A549 (cell line): ENCODE measurements at regions not wholly inside any gene's neighbourhood (a gene's known extent, or its start where the extent isn't known, plus 50 kb on each side); places are given as distances from the start of the nearest gene placed in this dataset.
A peak's percentile ranks its signal among the peaks of the same experiment; 100 is the strongest.
"Not testable (repeated sequence)": the region's sequence is repeated elsewhere in the genome, so short reads cannot be mapped to it uniquely, and the experiment has no call there.

Experiments
- ATAC-seq, 2 experiments: fragments of 200-7000 bp in 1 of 2; fragments of >200 bp in 1 of 2; cut with Nextera tagmentation in 1 of 2; cut with Tn5 transposase in 1 of 2; 3 replicates each; pipeline versions ENCODE4 v1.8.0 to v1.9.1; 2018 to 2020; ENCODE audit warnings: mild to moderate bottlenecking in 1 of 2, moderate library complexity in 1 of 2
- CTCF ChIA-PET: fragments of 300-600 bp; sonication (Branson Sonifier 250); formaldehyde crosslinking; extraction: SDS; loops from one replicate; lab custom pipeline; 2021; ENCODE audit warnings: antibody characterized with exemption, inconsistent platforms; lab: Yijun Ruan, JAX
- POLR2A ChIA-PET: fragments of 350-600 bp; formaldehyde crosslinking; extraction: SDS; loops from one replicate; lab custom pipeline; 2021; ENCODE audit warnings: antibody characterized with exemption, inconsistent platforms; lab: Yijun Ruan, JAX
- DNase-seq, 2 experiments: peaks; one replicate each; pipeline versions ENCODE4 v3.0.0 to v3.0.0-alpha.2; 2011 to 2016; ENCODE audit warnings: low read depth in 1 of 2, low spot score in 1 of 2
- FAIRE-seq: peaks from 2 replicates; lab custom pipeline; 2011; peaks lifted over from hg19 to GRCh38; lab: Jason Lieb, UNC
- H3K27ac ChIP-seq, 2 experiments: fragments of >200 bp; sonication (Bioruptor Twin); formaldehyde crosslinking; 3 replicates each; pipeline ENCODE4 v1.5.1; 2016 to 2017
- H3K4me1 ChIP-seq: fragments of >200 bp; sonication (Bioruptor Twin); formaldehyde crosslinking; 3 replicates; pipeline ENCODE4 v1.6.1; 2016
- H3K4me2 ChIP-seq: fragments of >200 bp; sonication (Bioruptor Twin); formaldehyde crosslinking; 3 replicates; pipeline ENCODE4 v1.6.1; 2016
- H3K4me3 ChIP-seq: fragments of >200 bp; sonication (Bioruptor Twin); formaldehyde crosslinking; 3 replicates; pipeline ENCODE4 v1.5.1; 2016
- H3K9me3 ChIP-seq: fragments of >200 bp; sonication (Bioruptor Twin); formaldehyde crosslinking; 3 replicates; pipeline ENCODE4 v1.6.1; 2016
- BHLHE40 ChIP-seq: IDR thresholded peaks from 2 replicates; pipeline ENCODE4 v1.6.1; 2012; ENCODE audit warnings: low read depth, low read length, inconsistent platforms
- CBX2 ChIP-seq: fragments of 200-600 bp; sonication (generic); IDR thresholded peaks from 2 replicates; pipeline ENCODE4 v1.6.1; 2016; ENCODE audit warnings: low read depth, mild to moderate bottlenecking, borderline replicate concordance
- CEBPB ChIP-seq, 2 experiments: fragments of >200 bp in 1 of 2; sonication (Bioruptor Twin) in 1 of 2; formaldehyde crosslinking in 1 of 2; IDR thresholded peaks; 2 replicates each; pipeline ENCODE4 v1.6.1; 2012 to 2016
- EHF ChIP-seq: fragments of 250-450 bp; sonication (Bioruptor Pico); IDR thresholded peaks from 2 replicates; pipeline ENCODE4 v1.5.0; 2020; ENCODE audit warnings: mild to moderate bottlenecking
- EP300 ChIP-seq, 2 experiments: fragments of >200 bp; sonication (Bioruptor Twin); formaldehyde crosslinking; IDR thresholded peaks; 2 replicates in 1 of 2; 3 replicates in 1 of 2; pipeline ENCODE4 v1.6.1; 2016 to 2017
- FOSB ChIP-seq: fragments of 250-450 bp; sonication (Bioruptor Pico); IDR thresholded peaks from 2 replicates; pipeline ENCODE4 v1.5.0; 2020; ENCODE audit warnings: mild to moderate bottlenecking, moderate library complexity
- FOXS1 ChIP-seq: fragments of 250-450 bp; sonication (Bioruptor Pico); IDR thresholded peaks from 2 replicates; pipeline ENCODE4 v1.5.0; 2020; ENCODE audit warnings: mild to moderate bottlenecking, moderate library complexity
- HES2 ChIP-seq: fragments of >200 bp; sonication (Bioruptor Twin); formaldehyde crosslinking; IDR thresholded peaks from 2 replicates; pipeline ENCODE4 v1.6.1; 2016
- HEYL ChIP-seq: fragments of 250-450 bp; sonication (Bioruptor Pico); IDR thresholded peaks from 2 replicates; pipeline ENCODE4 v1.8.0; 2021; ENCODE audit warnings: mild to moderate bottlenecking, moderate library complexity
- HMGXB4 ChIP-seq: fragments of 250-450 bp; sonication (Bioruptor Pico); IDR thresholded peaks from 2 replicates; pipeline ENCODE4 v1.5.0; 2021; ENCODE audit warnings: mild to moderate bottlenecking, moderate library complexity, borderline replicate concordance
- HOXA7 ChIP-seq: fragments of 250-450 bp; sonication (Bioruptor Pico); IDR thresholded peaks from 2 replicates; pipeline ENCODE4 v1.5.0; 2020; ENCODE audit warnings: mild to moderate bottlenecking, moderate library complexity
- HOXB13 ChIP-seq: fragments of 250-450 bp; sonication (Bioruptor Pico); IDR thresholded peaks from 2 replicates; pipeline ENCODE4 v1.5.0; 2020; ENCODE audit warnings: low read depth, mild to moderate bottlenecking, moderate library complexity
- MAZ ChIP-seq: fragments of 150-350 bp; IDR thresholded peaks from 2 replicates; pipeline ENCODE4 v1.6.1; 2014; ENCODE audit warnings: antibody characterized with exemption, low read depth, low read length, borderline replicate concordance
- MYC ChIP-seq: IDR thresholded peaks from 2 replicates; pipeline ENCODE4 v1.6.1; 2012; ENCODE audit warnings: mild to moderate bottlenecking, inconsistent platforms, low read length, improper control_type of control experiment, borderline replicate concordance
- PBX3 ChIP-seq: IDR thresholded peaks from 2 replicates; pipeline ENCODE4 v1.6.1; 2012
- PHF8 ChIP-seq: fragments of 200-600 bp; sonication (generic); IDR thresholded peaks from 2 replicates; pipeline ENCODE4 v1.6.1; 2016; ENCODE audit warnings: low read depth, mild to moderate bottlenecking, antibody characterized with exemption, moderate library complexity, borderline replicate concordance
- POLR2A ChIP-seq: IDR thresholded peaks from 2 replicates; pipeline ENCODE4 v1.6.1; 2012; ENCODE audit warnings: mild to moderate bottlenecking, low read length
- RAD21 ChIP-seq, 2 experiments: fragments of >200 bp in 1 of 2; sonication (Bioruptor Twin) in 1 of 2; formaldehyde crosslinking in 1 of 2; IDR thresholded peaks in 1 of 2; conservative IDR thresholded peaks in 1 of 2; 2 replicates in 1 of 2; 3 replicates in 1 of 2; pipeline ENCODE4 v1.6.1; 2012 to 2018; ENCODE audit warnings: inconsistent platforms in 1 of 2
- REST ChIP-seq: fragments of 200-600 bp; sonication (generic); IDR thresholded peaks from 2 replicates; pipeline ENCODE4 v1.6.1; 2016; ENCODE audit warnings: antibody characterized with exemption, mild to moderate bottlenecking, moderate library complexity
- SMC3 ChIP-seq: fragments of >200 bp; sonication (Bioruptor Twin); formaldehyde crosslinking; IDR thresholded peaks from 3 replicates; pipeline ENCODE4 v1.6.1; 2018; ENCODE audit warnings: inconsistent platforms
- TP53 ChIP-seq: fragments of 250-450 bp; sonication (Bioruptor Pico); IDR thresholded peaks from 2 replicates; pipeline ENCODE4 v1.5.0; 2021; ENCODE audit warnings: mild to moderate bottlenecking, moderate library complexity
- USF2 ChIP-seq: fragments of 450-650 bp; IDR thresholded peaks from 2 replicates; pipeline ENCODE4 v1.6.1; 2014; ENCODE audit warnings: antibody characterized with exemption
- ZC3H11A ChIP-seq: fragments of 450-650 bp; IDR thresholded peaks from 2 replicates; pipeline ENCODE4 v1.6.1; 2014; ENCODE audit warnings: antibody characterized with exemption, mild to moderate bottlenecking
- ZNF302 ChIP-seq: fragments of 250-450 bp; sonication (Bioruptor Pico); IDR thresholded peaks from 2 replicates; pipeline ENCODE4 v1.9.0; 2021; ENCODE audit warnings: inconsistent platforms, mild to moderate bottlenecking, moderate library complexity
- ZSCAN20 ChIP-seq: fragments of 250-450 bp; sonication (Bioruptor Pico); IDR thresholded peaks from 2 replicates; pipeline ENCODE4 v1.8.0; 2022; ENCODE audit warnings: mild to moderate bottlenecking, moderate library complexity
- WGBS: methylation state at CpG from one replicate; pipeline ENCODE4 v1.1.6; 2017; ENCODE audit errors: missing lambda C conversion rate; 5-methylcytosine and 5-hydroxymethylcytosine counted together

- no peak for TF ChIP-seq EHF (CRISPR knock-in tag)
- no peak for TF ChIP-seq MAZ
These were observed 84.5 kb upstream of the RET start (continued) for GRCh38 chr10:42992156-42992956.

- 57% methylated on average over 12 of the region's 13 CpGs for WGBS
- Histone ChIP-seq H3K4me1 (no peaks in the 10 kb centered on the region), H3K9me3 (no peaks in the 10 kb centered on the region), H3K27ac (no peak overlapping the region), H3K4me3 (no peak overlapping the region), H3K4me2 (no peak overlapping the region)
- ChIA-PET POLR2A (no interaction called here), CTCF (no interaction called here)
- TF ChIP-seq HES2, result no peak
- no peak for TF ChIP-seq BHLHE40
- TF ChIP-seq PHF8, result no peak
- no peak for TF ChIP-seq FOXS1 (CRISPR knock-in tag)
- TF ChIP-seq REST, result no peak
- no peak for TF ChIP-seq USF2
- TF ChIP-seq EP300 (IDR thresholded peaks at IDR 0.05), result no peak
- no peak for TF ChIP-seq HEYL (CRISPR knock-in tag)
- TF ChIP-seq SMC3, result no peak
- ATAC-seq (no peak), FAIRE-seq (no peak), DNase-seq (no peak)
These were observed 83.9 kb upstream of the RET start for GRCh38 chr10:42992957-42993390.

- DNase-seq, POLR2A ChIA-PET, H3K4me1 ChIP-seq, H3K27ac ChIP-seq, H3K4me2 ChIP-seq, ATAC-seq, H3K9me3 ChIP-seq, CTCF ChIA-PET, H3K4me3 ChIP-seq: not testable (repeated sequence)
- peak; percentile 97 for FAIRE-seq
- WGBS, result 93% methylated on average over 1 of the region's 2 CpGs
These were observed 82.0 kb upstream of the RET start for GRCh38 chr10:42994909-42995308.

GRCh38 chr10:42995537-42995936 is 81.3 kb upstream of the RET start:
- H3K9me3 ChIP-seq, result no peaks in the 10 kb centered on the region
- H3K4me2 ChIP-seq, result no peak overlapping the region
- H3K4me3 ChIP-seq, result no peak overlapping the region
- no peak for FAIRE-seq
- H3K4me1 ChIP-seq, result no peaks in the 10 kb centered on the region
- ChIA-PET POLR2A (no interaction called here), CTCF (no interaction called here)
- WGBS, result 17% methylated on average over 2 of the region's 2 CpGs
- no peak for ATAC-seq
- no peak for DNase-seq
- no peak overlapping the region for H3K27ac ChIP-seq
- TF ChIP-seq EHF (CRISPR knock-in tag), result no peak
- no peak for TF ChIP-seq CBX2
- no peak for TF ChIP-seq MYC
- no peak for TF ChIP-seq ZNF302 (CRISPR knock-in tag)
- TF ChIP-seq RAD21 (conservative IDR thresholded peaks at IDR 0.05 in 1 of 2, IDR thresholded peaks at IDR 0.05 in 1 of 2), result no peak
- no peak for TF ChIP-seq TP53 (CRISPR knock-in tag)
- no peak for TF ChIP-seq PBX3
- TF ChIP-seq HOXA7, result no peak
- TF ChIP-seq CEBPB (IDR thresholded peaks at IDR 0.05), result no peak
- no peak for TF ChIP-seq POLR2A
- TF ChIP-seq EP300 (IDR thresholded peaks at IDR 0.05), result no peak
- TF ChIP-seq FOSB, result no peak
- no peak for TF ChIP-seq HOXB13 (CRISPR knock-in tag)
- TF ChIP-seq FOXS1 (CRISPR knock-in tag), result no peak
- TF ChIP-seq HMGXB4 (CRISPR knock-in tag), result no peak
- TF ChIP-seq ZSCAN20 (CRISPR knock-in tag), result no peak
- TF ChIP-seq ZC3H11A, result no peak
